ENCODE measurements at regions not wholly inside any gene's neighbourhood (a gene's known extent, or its start where the extent isn't known, plus 50 kb on each side); places are given as distances from the start of the nearest gene placed in this dataset.

DNA sequence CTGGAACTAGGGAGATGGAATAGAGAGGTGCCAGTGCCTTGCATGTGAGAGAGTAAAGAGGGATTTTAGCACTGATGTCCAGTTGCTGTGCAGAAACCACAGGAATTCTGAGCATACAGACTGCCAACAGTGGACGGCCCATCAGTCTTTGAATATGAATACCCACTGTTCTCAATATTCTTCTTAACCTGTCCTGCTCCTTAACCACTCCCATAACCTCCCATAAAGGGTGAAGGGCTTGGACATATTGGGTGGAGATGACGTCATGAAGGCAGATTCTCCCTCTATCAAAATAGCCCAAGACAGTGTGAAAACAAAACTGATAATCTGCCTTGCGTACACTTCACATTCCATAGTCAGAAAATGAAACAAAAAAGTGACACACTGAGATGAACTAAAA lies 1313.7 kb upstream of the PABPC4L start:
- Mint-ChIP-seq H3K4me3 (ENCODE audit: unreplicated experiment) (no peak overlapping the region), H3K4me1 (ENCODE audit: unreplicated experiment) (no peaks in the 10 kb centered on the region), H3K27ac (ENCODE audit: unreplicated experiment) (no peak overlapping the region), H3K9me3 (ENCODE audit: unreplicated experiment) (no peaks in the 10 kb centered on the region), H3K27me3 (ENCODE audit: unreplicated experiment) (no peaks in the 10 kb centered on the region), H3K36me3 (ENCODE audit: low read depth, unreplicated experiment) (no peaks in the 10 kb centered on the region)
- DNase-seq (ENCODE audit: low spot score), result no peak
- TF ChIP-seq, protein P1, sequence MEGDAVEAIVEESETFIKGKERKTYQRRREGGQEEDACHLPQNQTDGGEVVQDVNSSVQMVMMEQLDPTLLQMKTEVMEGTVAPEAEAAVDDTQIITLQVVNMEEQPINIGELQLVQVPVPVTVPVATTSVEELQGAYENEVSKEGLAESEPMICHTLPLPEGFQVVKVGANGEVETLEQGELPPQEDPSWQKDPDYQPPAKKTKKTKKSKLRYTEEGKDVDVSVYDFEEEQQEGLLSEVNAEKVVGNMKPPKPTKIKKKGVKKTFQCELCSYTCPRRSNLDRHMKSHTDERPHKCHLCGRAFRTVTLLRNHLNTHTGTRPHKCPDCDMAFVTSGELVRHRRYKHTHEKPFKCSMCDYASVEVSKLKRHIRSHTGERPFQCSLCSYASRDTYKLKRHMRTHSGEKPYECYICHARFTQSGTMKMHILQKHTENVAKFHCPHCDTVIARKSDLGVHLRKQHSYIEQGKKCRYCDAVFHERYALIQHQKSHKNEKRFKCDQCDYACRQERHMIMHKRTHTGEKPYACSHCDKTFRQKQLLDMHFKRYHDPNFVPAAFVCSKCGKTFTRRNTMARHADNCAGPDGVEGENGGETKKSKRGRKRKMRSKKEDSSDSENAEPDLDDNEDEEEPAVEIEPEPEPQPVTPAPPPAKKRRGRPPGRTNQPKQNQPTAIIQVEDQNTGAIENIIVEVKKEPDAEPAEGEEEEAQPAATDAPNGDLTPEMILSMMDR (IDR thresholded peaks at IDR 0.05; ENCODE audit: unreplicated experiment), result no peak

DNA sequence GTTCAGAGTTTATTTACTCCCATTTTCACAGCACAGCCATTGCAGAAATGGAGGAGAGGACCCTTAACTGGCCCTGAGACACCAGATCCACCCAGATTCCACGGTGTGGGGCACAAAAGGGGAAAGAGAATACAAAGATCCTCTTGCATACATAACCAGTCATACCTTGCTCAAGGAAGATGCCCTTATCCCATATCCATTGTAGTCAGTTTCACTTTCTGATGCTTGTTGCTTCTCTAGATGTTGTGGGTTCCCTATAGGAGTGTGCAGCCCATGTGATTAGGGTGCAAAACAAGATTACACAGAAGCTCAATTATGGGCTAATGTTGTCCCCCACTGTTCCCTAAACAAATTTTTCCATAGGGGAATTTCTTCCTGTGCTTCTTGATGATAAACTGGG lies 1309.0 kb upstream of the PABPC4L start:
- H3K36me3 Mint-ChIP-seq (ENCODE audit: low read depth, unreplicated experiment), result no peaks in the 10 kb centered on the region
- TF ChIP-seq, protein P1 (IDR thresholded peaks at IDR 0.05; ENCODE audit: unreplicated experiment), result no peak
- DNase-seq (ENCODE audit: low spot score), result no peak
- no peak overlapping the region for H3K27ac Mint-ChIP-seq (ENCODE audit: unreplicated experiment)
- no peak overlapping the region for H3K4me3 Mint-ChIP-seq (ENCODE audit: unreplicated experiment)
- no peaks in the 10 kb centered on the region for H3K27me3 Mint-ChIP-seq (ENCODE audit: unreplicated experiment)
- no peaks in the 10 kb centered on the region for H3K9me3 Mint-ChIP-seq (ENCODE audit: unreplicated experiment)
- H3K4me1 Mint-ChIP-seq (ENCODE audit: unreplicated experiment), result no peaks in the 10 kb centered on the region

- Mint-ChIP-seq H3K36me3 (ENCODE audit: low read depth, unreplicated experiment) (no peaks in the 10 kb centered on the region), H3K4me3 (ENCODE audit: unreplicated experiment) (no peak overlapping the region), H3K27me3 (ENCODE audit: unreplicated experiment) (no peaks in the 10 kb centered on the region), H3K4me1 (ENCODE audit: unreplicated experiment) (no peaks in the 10 kb centered on the region), H3K27ac (ENCODE audit: unreplicated experiment) (no peak overlapping the region), H3K9me3 (ENCODE audit: unreplicated experiment) (no peaks in the 10 kb centered on the region)
- TF ChIP-seq, protein P1 (IDR thresholded peaks at IDR 0.05; ENCODE audit: unreplicated experiment), result no peak
- DNase-seq (ENCODE audit: low spot score), result no peak
These were observed 1306.6 kb upstream of the PABPC4L start for GRCh38 chr4:135508006-135508714.

- TF ChIP-seq, protein P1 (IDR thresholded peaks at IDR 0.05; ENCODE audit: unreplicated experiment), result no peak
- no peak overlapping the region for H3K27ac Mint-ChIP-seq (ENCODE audit: unreplicated experiment)
- no peak overlapping the region for H3K4me3 Mint-ChIP-seq (ENCODE audit: unreplicated experiment)
- H3K9me3 Mint-ChIP-seq (ENCODE audit: unreplicated experiment), result no peaks in the 10 kb centered on the region
- H3K27me3 Mint-ChIP-seq (ENCODE audit: unreplicated experiment), result no peaks in the 10 kb centered on the region
- DNase-seq (ENCODE audit: low spot score), result no peak
- no peaks in the 10 kb centered on the region for H3K36me3 Mint-ChIP-seq (ENCODE audit: low read depth, unreplicated experiment)
- H3K4me1 Mint-ChIP-seq (ENCODE audit: unreplicated experiment), result no peaks in the 10 kb centered on the region
These were observed 1296.1 kb upstream of the PABPC4L start for GRCh38 chr4:135497563-135498152.

- no peaks in the 10 kb centered on the region for H3K27me3 Mint-ChIP-seq (ENCODE audit: unreplicated experiment)
- no peak for DNase-seq (ENCODE audit: low spot score)
- H3K27ac Mint-ChIP-seq (ENCODE audit: unreplicated experiment), result no peak overlapping the region
- TF ChIP-seq, protein P1 (IDR thresholded peaks at IDR 0.05; ENCODE audit: unreplicated experiment), result no peak
- no peaks in the 10 kb centered on the region for H3K4me1 Mint-ChIP-seq (ENCODE audit: unreplicated experiment)
- H3K36me3 Mint-ChIP-seq (ENCODE audit: low read depth, unreplicated experiment), result no peaks in the 10 kb centered on the region
- H3K4me3 Mint-ChIP-seq (ENCODE audit: unreplicated experiment), result no peak overlapping the region
- H3K9me3 Mint-ChIP-seq (ENCODE audit: unreplicated experiment), result no peaks in the 10 kb centered on the region
These were observed 1290.8 kb upstream of the PABPC4L start for GRCh38 chr4:135492439-135492838.

All from endothelial cell (in vitro differentiated cells).